Body of pancreas (tissue), 4 donors: ENCODE measurements at regions not wholly inside any gene's neighbourhood (a gene's known extent, or its start where the extent isn't known, plus 50 kb on each side); places are given as distances from the start of the nearest gene placed in this dataset.

Experiments
- CTCF ChIP-seq, 7 experiments: fragments of 450-650 bp in 4 of 7; fragments of 200-600 bp in 3 of 7; sonication (generic) in 3 of 7; IDR thresholded peaks; one replicate each; pipeline ENCODE4 v1.5.1; 2016 to 2019; ENCODE audit warnings: antibody characterized with exemption in 7 of 7
- POLR2A ChIP-seq, 3 donors: fragments of 450-650 bp; IDR thresholded peaks; one replicate each; pipeline ENCODE4 v1.6.1; 2016; ENCODE audit warnings: antibody characterized with exemption in 3 of 3, mild to moderate bottlenecking in 2 of 3

DNA sequence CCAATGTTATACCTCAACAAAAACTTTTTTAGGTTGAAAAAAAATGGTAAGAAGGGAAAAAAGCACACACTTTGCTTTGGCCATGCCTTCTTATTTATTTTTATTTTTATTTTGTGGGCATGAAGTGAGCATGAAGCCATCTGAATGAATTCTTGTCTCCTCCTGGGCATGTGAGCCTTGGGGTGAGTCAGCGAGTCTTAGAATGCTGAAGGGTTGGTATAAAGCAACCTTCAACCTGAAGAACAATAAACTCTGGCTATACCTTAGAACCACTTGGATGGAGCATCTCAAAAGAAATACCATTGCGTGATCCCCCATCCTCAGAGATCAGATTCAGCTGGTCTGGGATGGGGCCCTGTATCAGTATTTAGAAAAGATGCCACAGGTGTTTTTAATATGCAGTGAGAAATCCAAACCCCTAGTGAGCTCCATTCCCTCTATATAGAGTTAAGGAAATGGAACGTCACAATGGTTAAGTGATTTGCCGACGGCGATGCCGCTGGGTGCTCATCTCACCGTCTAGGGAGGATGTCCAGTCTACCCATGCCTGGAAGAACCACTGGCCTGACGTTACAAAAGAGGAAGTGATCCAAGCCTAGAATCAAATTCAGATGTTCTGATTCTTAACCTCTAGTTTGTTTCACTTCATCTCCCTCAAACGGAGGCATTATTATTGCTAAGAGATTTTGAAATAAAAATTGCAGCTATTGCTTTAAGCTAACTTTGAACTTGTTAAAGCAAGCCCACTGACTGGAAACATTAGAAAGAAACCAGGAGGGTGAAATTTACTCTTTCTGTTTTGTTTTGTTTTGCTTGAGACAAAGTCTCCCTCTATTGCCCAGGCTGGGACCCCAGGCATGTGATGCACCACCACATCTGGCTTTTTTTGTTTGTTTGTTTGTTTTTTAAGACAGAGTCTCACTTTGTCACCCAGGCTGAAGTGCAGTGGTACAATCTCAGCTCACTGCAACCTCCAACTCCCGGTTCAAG, 67.1 kb downstream of the EDN1 start:
- TF ChIP-seq CTCF (IDR thresholded peaks at IDR 0.05): no peak
- no peak for TF ChIP-seq POLR2A (IDR thresholded peaks at IDR 0.05)
